Mesothelial cell of epicardium (in vitro differentiated cells): ENCODE measurements at regions not wholly inside any gene's neighbourhood (a gene's known extent, or its start where the extent isn't known, plus 50 kb on each side); places are given as distances from the start of the nearest gene placed in this dataset.

ENCODE experiments used
- DNase-seq, 2 experiments: peaks; one replicate each; pipeline ENCODE4 v3.0.0; 2021; ENCODE audit warnings: low spot score in 2 of 2; ENCODE audit not compliant: unreplicated experiment in 2 of 2
- H3K27ac Mint-ChIP-seq: 2 replicates; pipeline ENCODE4 v1.8.0; 2021; ENCODE audit warnings: mixed read lengths
- H3K27me3 Mint-ChIP-seq: 2 replicates; pipeline ENCODE4 v1.8.0; 2021; ENCODE audit warnings: low read depth, mixed read lengths
- H3K36me3 Mint-ChIP-seq: 2 replicates; pipeline ENCODE4 v1.8.0; 2021; ENCODE audit warnings: mixed read lengths
- H3K4me1 Mint-ChIP-seq: 2 replicates; pipeline ENCODE4 v1.8.0; 2021; ENCODE audit warnings: mixed read lengths
- H3K4me3 Mint-ChIP-seq: 2 replicates; pipeline ENCODE4 v1.8.0; 2021; ENCODE audit warnings: mild to moderate bottlenecking, moderate library complexity, mixed read lengths
- H3K9me3 Mint-ChIP-seq: 2 replicates; pipeline ENCODE4 v1.8.0; 2021; ENCODE audit warnings: mixed read lengths
- TF ChIP-seq, protein P1 (sequence below): fragments of 200-600 bp; sonication (generic); IDR thresholded peaks from one replicate; pipeline ENCODE4 v1.5.0; 2021; ENCODE audit warnings: antibody characterized with exemption; ENCODE audit not compliant: unreplicated experiment

DNA sequence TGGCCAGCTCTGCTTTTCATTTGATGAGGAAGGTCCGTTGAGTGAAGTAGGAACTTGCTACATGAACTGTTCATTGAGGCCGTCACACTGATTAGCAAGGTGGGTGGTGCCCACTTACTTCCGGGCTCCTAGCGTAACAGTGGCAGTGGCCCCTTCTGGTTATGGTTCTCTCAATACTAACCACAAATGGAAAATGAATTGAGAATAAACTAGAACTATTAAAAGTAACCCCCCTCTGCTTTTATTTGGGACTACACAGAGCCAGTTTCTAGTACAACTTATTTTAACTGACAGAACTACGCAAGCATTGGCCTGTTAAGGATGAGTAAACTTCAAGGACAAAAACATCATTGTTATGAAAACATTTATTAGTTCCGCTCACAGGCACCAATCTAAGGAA lies 519.1 kb downstream of the INHBA start:
- Mint-ChIP-seq H3K27me3 (no peaks in the 10 kb centered on the region), H3K9me3 (no peaks in the 10 kb centered on the region), H3K4me1 (peaks cover 21% of the 10 kb centered on the region), H3K36me3 (no peaks in the 10 kb centered on the region), H3K4me3 (no peak overlapping the region), H3K27ac (no peak overlapping the region)
- no peak for DNase-seq
- TF ChIP-seq, protein P1, sequence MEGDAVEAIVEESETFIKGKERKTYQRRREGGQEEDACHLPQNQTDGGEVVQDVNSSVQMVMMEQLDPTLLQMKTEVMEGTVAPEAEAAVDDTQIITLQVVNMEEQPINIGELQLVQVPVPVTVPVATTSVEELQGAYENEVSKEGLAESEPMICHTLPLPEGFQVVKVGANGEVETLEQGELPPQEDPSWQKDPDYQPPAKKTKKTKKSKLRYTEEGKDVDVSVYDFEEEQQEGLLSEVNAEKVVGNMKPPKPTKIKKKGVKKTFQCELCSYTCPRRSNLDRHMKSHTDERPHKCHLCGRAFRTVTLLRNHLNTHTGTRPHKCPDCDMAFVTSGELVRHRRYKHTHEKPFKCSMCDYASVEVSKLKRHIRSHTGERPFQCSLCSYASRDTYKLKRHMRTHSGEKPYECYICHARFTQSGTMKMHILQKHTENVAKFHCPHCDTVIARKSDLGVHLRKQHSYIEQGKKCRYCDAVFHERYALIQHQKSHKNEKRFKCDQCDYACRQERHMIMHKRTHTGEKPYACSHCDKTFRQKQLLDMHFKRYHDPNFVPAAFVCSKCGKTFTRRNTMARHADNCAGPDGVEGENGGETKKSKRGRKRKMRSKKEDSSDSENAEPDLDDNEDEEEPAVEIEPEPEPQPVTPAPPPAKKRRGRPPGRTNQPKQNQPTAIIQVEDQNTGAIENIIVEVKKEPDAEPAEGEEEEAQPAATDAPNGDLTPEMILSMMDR: no peak

DNA sequence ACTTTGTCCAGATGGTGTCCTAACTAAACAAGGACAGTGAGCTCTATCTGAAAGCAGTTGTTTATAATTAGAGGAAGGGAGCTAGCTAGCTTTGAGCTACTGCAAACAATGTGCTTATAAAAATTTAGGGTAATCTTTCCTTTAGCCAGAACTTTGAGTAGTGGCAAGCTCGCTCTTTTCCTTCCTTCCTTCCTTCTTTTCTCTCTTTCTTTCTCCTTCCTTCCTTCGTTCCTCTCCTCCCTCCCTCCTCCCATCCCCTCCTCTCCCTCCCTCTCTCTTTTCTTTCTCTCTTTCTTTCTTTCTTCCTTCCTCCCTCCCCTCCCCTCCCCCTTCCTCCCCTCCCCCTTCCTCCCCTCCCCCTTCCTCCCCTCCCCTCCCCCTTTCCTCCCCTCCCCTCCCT lies 520.1 kb downstream of the INHBA start:
- H3K27ac Mint-ChIP-seq: no peak overlapping the region
- no peaks in the 10 kb centered on the region for H3K9me3 Mint-ChIP-seq
- TF ChIP-seq, protein P1: no peak

DNA sequence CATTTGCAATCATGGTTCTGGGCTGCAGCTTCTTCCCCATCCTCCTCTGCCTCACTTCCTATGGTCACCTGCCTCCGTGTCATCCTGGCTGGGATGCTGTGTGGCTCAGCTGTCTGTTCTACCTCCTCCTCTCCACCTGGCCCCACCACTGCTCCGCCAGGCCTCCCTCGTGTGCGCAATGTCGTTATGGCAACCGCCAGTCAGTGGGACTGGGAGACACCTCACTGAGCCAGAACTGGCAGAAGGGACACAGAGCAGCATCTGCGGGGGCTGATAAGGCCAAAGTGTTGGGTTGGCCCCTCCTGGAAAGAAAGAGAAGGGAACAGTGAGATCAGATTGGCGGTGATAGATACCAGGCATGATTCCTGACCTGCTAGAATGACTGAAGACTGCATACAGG lies 527.5 kb downstream of the INHBA start:
- Mint-ChIP-seq H3K27me3 (no peaks in the 10 kb centered on the region), H3K27ac (no peak overlapping the region), H3K4me1 (peaks cover 3% of the 10 kb centered on the region), H3K9me3 (peaks cover 14% of the 10 kb centered on the region), H3K36me3 (peaks cover under 1% of the 10 kb centered on the region), H3K4me3 (no peak overlapping the region)
- no peak for DNase-seq
- TF ChIP-seq, protein P1: no peak

More for the DNA sequence above, 520.1 kb downstream of the INHBA start:
- Mint-ChIP-seq H3K27me3 (no peaks in the 10 kb centered on the region), H3K36me3 (no peaks in the 10 kb centered on the region), H3K4me1 (peaks cover 15% of the 10 kb centered on the region), H3K4me3 (no peak overlapping the region)
- DNase-seq: no peak

DNA sequence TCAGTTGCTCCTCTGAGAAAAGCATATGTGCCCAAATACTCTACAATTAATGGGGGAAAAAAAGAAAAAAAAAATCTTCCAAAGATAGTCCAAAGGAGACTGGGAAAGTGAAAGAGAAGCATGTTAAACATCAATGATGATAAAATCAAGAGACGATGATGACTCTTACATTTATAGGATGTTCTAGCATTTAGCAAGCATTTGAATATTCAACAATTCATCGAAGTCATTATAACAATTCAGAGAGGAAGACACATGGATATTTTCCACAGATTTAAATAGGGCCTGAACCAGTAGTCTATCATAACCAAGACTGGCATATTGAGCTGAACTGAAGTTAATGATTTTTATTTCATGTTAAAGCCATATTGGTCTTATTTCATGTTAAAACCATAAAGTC lies 528.4 kb downstream of the INHBA start:
- peaks cover 23% of the 10 kb centered on the region for H3K9me3 Mint-ChIP-seq
- H3K27ac Mint-ChIP-seq: no peak overlapping the region
- peaks cover 6% of the 10 kb centered on the region for H3K36me3 Mint-ChIP-seq
- DNase-seq: no peak
- H3K4me1 Mint-ChIP-seq: peaks cover 3% of the 10 kb centered on the region
- TF ChIP-seq, protein P1: no peak
- H3K4me3 Mint-ChIP-seq: no peak overlapping the region
- no peaks in the 10 kb centered on the region for H3K27me3 Mint-ChIP-seq

DNA sequence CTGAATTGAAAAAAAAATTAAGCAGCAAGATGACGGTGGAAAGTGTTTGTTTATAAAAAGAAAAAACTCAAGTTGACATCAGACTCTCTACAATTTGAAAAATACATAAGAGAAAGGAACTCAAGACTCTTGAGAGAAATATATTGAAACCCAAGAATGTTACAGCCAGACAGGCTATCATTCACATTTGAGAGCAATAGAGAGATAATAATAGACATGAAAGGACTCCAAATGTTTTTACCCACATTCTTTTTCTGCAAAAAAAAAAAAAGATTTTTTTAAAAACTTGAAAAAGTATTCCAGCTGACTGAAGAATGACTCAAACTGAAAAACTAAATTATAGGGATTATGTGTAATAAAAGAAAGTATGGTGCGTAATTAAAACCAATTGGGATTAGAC lies 532.4 kb downstream of the INHBA start:
- Mint-ChIP-seq H3K36me3 (peaks cover 9% of the 10 kb centered on the region), H3K9me3 (peaks cover 44% of the 10 kb centered on the region), H3K4me3 (no peak overlapping the region), H3K4me1 (no peaks in the 10 kb centered on the region), H3K27ac (no peak overlapping the region), H3K27me3 (no peaks in the 10 kb centered on the region)
- TF ChIP-seq, protein P1: no peak
- no peak for DNase-seq

DNA sequence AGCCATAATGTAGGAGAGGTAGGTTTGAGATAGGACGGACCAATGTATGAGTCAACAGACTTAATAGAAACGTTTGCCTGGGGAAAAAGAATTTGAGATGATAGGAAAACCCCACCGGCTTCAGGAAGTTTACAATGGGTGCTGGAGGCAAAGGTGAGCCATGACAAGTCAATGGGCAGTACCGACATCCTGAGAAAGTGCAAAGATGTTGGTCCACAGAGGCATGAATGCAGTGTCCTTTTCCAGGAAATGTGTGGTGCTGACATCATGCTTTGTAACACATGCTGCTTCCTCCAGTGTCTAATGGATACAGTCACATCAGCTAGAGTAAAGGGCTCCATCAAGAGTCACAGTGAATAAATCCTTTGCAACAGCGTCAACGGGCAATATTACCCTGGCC lies 533.6 kb downstream of the INHBA start:
- Mint-ChIP-seq H3K4me3 (no peak overlapping the region), H3K27me3 (no peaks in the 10 kb centered on the region), H3K4me1 (no peaks in the 10 kb centered on the region), H3K36me3 (peaks cover 9% of the 10 kb centered on the region), H3K9me3 (peaks cover 44% of the 10 kb centered on the region), H3K27ac (no peak overlapping the region)
- TF ChIP-seq, protein P1: no peak
- no peak for DNase-seq
